Smooth muscle cell (in vitro differentiated cells): ENCODE measurements at regions not wholly inside any gene's neighbourhood (a gene's known extent, or its start where the extent isn't known, plus 50 kb on each side); places are given as distances from the start of the nearest gene placed in this dataset.

ENCODE experiments used
- DNase-seq: peaks from one replicate; lab custom pipeline; 2025; ENCODE audit not compliant: unreplicated experiment; lab: John Stamatoyannopoulos, UW
- H2AFZ ChIP-seq: fragments of 200-600 bp; sonication (generic); 2 replicates; pipeline ENCODE4 v1.6.0; 2016; ENCODE audit warnings: antibody characterized with exemption, low read depth, mild to moderate bottlenecking
- H3F3A ChIP-seq: fragments of 200-600 bp; sonication (generic); 2 replicates; pipeline ENCODE4 v1.6.0; 2017; ENCODE audit warnings: antibody characterized with exemption, low read depth
- H3K27ac ChIP-seq: fragments of 200-600 bp; sonication (generic); 2 replicates; pipeline ENCODE4 v1.5.1; 2016; ENCODE audit warnings: low read depth, mild to moderate bottlenecking
- H3K27me3 ChIP-seq: fragments of 200-600 bp; sonication (generic); 2 replicates; pipeline ENCODE4 v1.6.1; 2016; ENCODE audit warnings: low read depth, mild to moderate bottlenecking
- H3K36me3 ChIP-seq: fragments of 200-600 bp; sonication (generic); 2 replicates; pipeline ENCODE4 v1.5.1; 2016; ENCODE audit warnings: low read depth
- H3K4me1 ChIP-seq: fragments of 200-600 bp; sonication (generic); 2 replicates; pipeline ENCODE4 v1.5.1; 2016; ENCODE audit warnings: low read depth
- H3K4me2 ChIP-seq: fragments of 200-600 bp; sonication (generic); 2 replicates; pipeline ENCODE4 v1.6.0; 2016; ENCODE audit warnings: mild to moderate bottlenecking
- H3K4me3 ChIP-seq: fragments of 200-600 bp; sonication (generic); 2 replicates; pipeline ENCODE4 v1.5.1; 2016; ENCODE audit warnings: mild to moderate bottlenecking
- H3K79me2 ChIP-seq: fragments of 200-600 bp; sonication (generic); 2 replicates; pipeline ENCODE4 v1.6.0; 2016; ENCODE audit warnings: low read depth, mild to moderate bottlenecking
- H3K9ac ChIP-seq: fragments of 200-600 bp; sonication (generic); 2 replicates; pipeline ENCODE4 v1.6.0; 2016; ENCODE audit warnings: low read depth
- H3K9me3 ChIP-seq: fragments of 200-600 bp; sonication (generic); replicated peaks from 2 replicates; pipeline ENCODE4 v1.5.1; 2016; ENCODE audit warnings: low read depth
- H4K20me1 ChIP-seq: fragments of 200-600 bp; sonication (generic); 2 replicates; pipeline ENCODE4 v1.6.0; 2016; ENCODE audit warnings: low read depth
- WGBS: methylation state at CpG from one replicate; pipeline ENCODE4 v1.1.7; 2016; ENCODE audit warnings: low lambda C conversion rate; 5-methylcytosine and 5-hydroxymethylcytosine counted together
- TF ChIP-seq, protein P1 (sequence below): fragments of 200-600 bp; sonication (generic); IDR thresholded peaks from 2 replicates; pipeline ENCODE4 v1.5.1; 2017; ENCODE audit warnings: borderline replicate concordance, mild to moderate bottlenecking, antibody characterized with exemption; ENCODE audit not compliant: insufficient read depth, poor library complexity, severe bottlenecking

DNA sequence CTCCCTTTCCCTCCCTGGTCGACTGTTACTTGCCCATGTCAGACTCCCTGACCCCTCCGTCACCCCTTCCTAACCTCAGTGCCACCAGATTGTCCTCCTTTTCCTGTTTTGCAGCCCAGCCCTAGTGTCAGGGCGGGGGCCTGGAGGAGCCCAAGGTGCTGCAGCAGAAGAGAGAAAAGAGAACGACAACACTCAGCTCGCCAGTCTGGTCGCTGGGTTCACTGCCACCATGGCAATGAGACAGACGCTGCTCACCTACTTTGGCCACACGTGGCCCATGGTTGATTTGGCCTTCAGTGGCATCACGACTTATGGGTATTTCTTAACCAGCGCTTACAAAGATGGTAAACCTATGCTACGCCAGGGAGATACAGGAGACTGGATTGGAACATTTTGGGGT is 108.4 kb upstream of the RMDN2 start:
- Histone ChIP-seq H3F3A (no peaks in the 10 kb centered on the region), H3K36me3 (no peaks in the 10 kb centered on the region), H2AFZ (no peak overlapping the region), H3K79me2 (no peaks in the 10 kb centered on the region), H3K27ac (no peak overlapping the region), H3K9ac (no peak overlapping the region), H3K4me1 (no peaks in the 10 kb centered on the region), H3K27me3 (no peaks in the 10 kb centered on the region), H3K4me2 (no peak overlapping the region), H3K9me3 (no peaks in the 10 kb centered on the region), H3K4me3 (no peak overlapping the region), H4K20me1 (no peaks in the 10 kb centered on the region)
- DNase-seq: no peak
- WGBS: 98% methylated on average over 11 of the region's 11 CpGs
- TF ChIP-seq, protein P1, sequence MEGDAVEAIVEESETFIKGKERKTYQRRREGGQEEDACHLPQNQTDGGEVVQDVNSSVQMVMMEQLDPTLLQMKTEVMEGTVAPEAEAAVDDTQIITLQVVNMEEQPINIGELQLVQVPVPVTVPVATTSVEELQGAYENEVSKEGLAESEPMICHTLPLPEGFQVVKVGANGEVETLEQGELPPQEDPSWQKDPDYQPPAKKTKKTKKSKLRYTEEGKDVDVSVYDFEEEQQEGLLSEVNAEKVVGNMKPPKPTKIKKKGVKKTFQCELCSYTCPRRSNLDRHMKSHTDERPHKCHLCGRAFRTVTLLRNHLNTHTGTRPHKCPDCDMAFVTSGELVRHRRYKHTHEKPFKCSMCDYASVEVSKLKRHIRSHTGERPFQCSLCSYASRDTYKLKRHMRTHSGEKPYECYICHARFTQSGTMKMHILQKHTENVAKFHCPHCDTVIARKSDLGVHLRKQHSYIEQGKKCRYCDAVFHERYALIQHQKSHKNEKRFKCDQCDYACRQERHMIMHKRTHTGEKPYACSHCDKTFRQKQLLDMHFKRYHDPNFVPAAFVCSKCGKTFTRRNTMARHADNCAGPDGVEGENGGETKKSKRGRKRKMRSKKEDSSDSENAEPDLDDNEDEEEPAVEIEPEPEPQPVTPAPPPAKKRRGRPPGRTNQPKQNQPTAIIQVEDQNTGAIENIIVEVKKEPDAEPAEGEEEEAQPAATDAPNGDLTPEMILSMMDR: no peak

DNA sequence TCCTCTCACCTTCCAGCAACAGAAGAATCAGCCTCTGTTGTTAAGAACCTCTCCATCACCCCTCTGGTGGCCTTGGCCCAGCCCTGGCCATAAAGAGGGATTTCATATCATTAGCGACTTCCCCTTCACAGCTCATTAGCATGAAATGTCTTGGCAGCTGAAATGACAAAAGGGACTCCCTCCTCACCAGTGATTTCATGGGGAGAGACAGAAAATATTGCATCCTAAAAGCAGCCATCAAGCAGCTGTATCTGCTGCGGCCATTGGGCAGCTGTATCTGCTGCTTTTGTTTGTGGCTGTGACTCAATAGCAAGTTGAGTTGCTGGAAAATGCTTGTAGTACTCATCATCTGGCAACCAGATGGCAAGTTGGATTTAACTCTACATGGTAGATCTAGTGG is 105.9 kb upstream of the RMDN2 start:
- Histone ChIP-seq H3K4me2 (peak overlapping the region; percentile 42), H3F3A (no peaks in the 10 kb centered on the region), H3K79me2 (no peaks in the 10 kb centered on the region), H3K36me3 (no peaks in the 10 kb centered on the region), H3K4me1 (peaks cover 3% of the 10 kb centered on the region), H3K9ac (no peak overlapping the region), H4K20me1 (no peaks in the 10 kb centered on the region), H3K9me3 (no peaks in the 10 kb centered on the region), H2AFZ (no peak overlapping the region), H3K27me3 (no peaks in the 10 kb centered on the region), H3K4me3 (no peak overlapping the region), H3K27ac (no peak overlapping the region)
- WGBS: 53% methylated on average over 2 of the region's 2 CpGs
- no peak for DNase-seq
- TF ChIP-seq, protein P1: no peak

DNA sequence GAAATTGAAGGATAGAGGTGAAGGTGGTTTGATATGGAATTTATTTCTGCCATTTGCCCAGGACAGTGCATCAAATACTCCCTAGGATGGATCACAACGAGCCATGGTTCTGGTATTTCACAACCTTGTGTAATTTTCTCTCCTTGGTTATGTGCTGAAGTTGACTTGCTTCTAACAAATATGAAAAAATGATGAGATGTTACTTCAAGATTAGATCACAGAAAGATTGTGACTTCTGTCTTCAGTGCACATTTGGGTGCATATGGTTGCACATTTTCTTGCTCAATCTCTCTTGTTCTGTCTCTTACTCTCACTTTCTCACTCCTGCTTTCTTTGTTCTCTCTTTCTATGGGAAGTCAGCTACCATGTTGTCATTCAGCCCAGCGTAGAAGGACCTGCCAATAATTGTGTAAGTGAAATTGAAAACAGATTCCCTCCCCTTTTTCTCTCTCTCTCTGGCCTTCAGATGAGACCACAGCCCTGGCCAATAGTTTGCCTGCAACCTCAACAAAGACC is 104.6 kb upstream of the RMDN2 start:
- TF ChIP-seq, protein P1: no peak
- 95% methylated on average over 2 of the region's 2 CpGs for WGBS
- Histone ChIP-seq H4K20me1 (no peaks in the 10 kb centered on the region), H3K27me3 (no peaks in the 10 kb centered on the region), H3K9ac (no peak overlapping the region), H2AFZ (no peak overlapping the region), H3F3A (no peaks in the 10 kb centered on the region), H3K79me2 (no peaks in the 10 kb centered on the region), H3K4me2 (no peak overlapping the region), H3K9me3 (no peaks in the 10 kb centered on the region), H3K4me3 (no peak overlapping the region), H3K36me3 (no peaks in the 10 kb centered on the region), H3K4me1 (peaks cover 3% of the 10 kb centered on the region), H3K27ac (no peak overlapping the region)
- no peak for DNase-seq

DNA sequence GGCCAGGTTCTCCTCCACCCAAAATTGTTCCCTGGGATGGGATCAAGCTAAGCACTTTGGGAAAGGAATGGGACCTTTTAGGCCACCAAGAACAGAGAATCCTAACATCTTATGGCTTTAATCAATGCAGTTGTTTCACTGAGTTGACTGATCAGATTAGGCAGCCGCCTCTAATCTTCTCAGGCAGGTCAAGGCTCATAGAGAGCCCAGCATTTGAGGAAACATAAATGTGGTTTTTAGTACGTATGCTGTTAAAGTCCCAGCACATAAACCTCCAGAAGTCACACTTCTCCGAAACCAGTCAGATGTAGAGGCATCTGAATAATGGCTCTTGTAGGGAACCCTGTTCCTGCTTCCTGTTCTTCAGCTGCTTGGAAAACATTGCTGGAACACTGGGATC is 99.5 kb upstream of the RMDN2 start:
- no peak overlapping the region for H2AFZ ChIP-seq
- H3K9ac ChIP-seq: no peak overlapping the region
- H4K20me1 ChIP-seq: no peaks in the 10 kb centered on the region
- H3K27me3 ChIP-seq: no peaks in the 10 kb centered on the region
- no peak overlapping the region for H3K4me2 ChIP-seq
- DNase-seq: no peak
- peaks cover 8% of the 10 kb centered on the region for H3F3A ChIP-seq
- H3K4me1 ChIP-seq: peaks cover 8% of the 10 kb centered on the region
- TF ChIP-seq, protein P1: no peak
- no peaks in the 10 kb centered on the region for H3K79me2 ChIP-seq
- H3K9me3 ChIP-seq: no peaks in the 10 kb centered on the region
- H3K36me3 ChIP-seq: no peaks in the 10 kb centered on the region
- WGBS: 77% methylated on average over 3 of the region's 3 CpGs
- no peak overlapping the region for H3K27ac ChIP-seq
- H3K4me3 ChIP-seq: no peak overlapping the region
